Esophagus squamous epithelium (tissue), 4 donors: ENCODE measurements at regions not wholly inside any gene's neighbourhood (a gene's known extent, or its start where the extent isn't known, plus 50 kb on each side); places are given as distances from the start of the nearest gene placed in this dataset.

Source experiments
- CTCF ChIP-seq, 6 experiments: fragments of 450-650 bp in 4 of 6; fragments of 200-600 bp in 2 of 6; sonication (generic) in 2 of 6; IDR thresholded peaks; one replicate each; pipeline ENCODE4 v1.5.1; 2016 to 2019; ENCODE audit warnings: antibody characterized with exemption in 6 of 6, mild to moderate bottlenecking in 4 of 6, moderate library complexity in 4 of 6
- POLR2A ChIP-seq, 4 donors: fragments of 450-650 bp; IDR thresholded peaks; one replicate each; pipeline ENCODE4 v1.6.1; 2017; ENCODE audit warnings: antibody characterized with exemption in 4 of 4, mild to moderate bottlenecking in 4 of 4, moderate library complexity in 3 of 4

GRCh38 chr15:100821327-100821726, 58.3 kb upstream of the ALDH1A3 start:
- TF ChIP-seq CTCF (IDR thresholded peaks at IDR 0.05) = no peak
- no peak for TF ChIP-seq POLR2A (IDR thresholded peaks at IDR 0.05)
